ENCODE measurements at regions not wholly inside any gene's neighbourhood (a gene's known extent, or its start where the extent isn't known, plus 50 kb on each side); places are given as distances from the start of the nearest gene placed in this dataset.

GRCh38 chr2:118791483-118791882, 56.0 kb downstream of the EN1 start:
- ChIA-PET POLR2A (ENCODE audit: low non-redundant PET) (interaction anchor here (1.2 kb wide), 1 partner anchor 15 kb away, joined by 3 read pairs; no protein-coding TSS in a partner anchor), CTCF (no interaction called here)
- DNase-seq (ENCODE audit: low spot score) = no peak
- TF ChIP-seq, protein P1, sequence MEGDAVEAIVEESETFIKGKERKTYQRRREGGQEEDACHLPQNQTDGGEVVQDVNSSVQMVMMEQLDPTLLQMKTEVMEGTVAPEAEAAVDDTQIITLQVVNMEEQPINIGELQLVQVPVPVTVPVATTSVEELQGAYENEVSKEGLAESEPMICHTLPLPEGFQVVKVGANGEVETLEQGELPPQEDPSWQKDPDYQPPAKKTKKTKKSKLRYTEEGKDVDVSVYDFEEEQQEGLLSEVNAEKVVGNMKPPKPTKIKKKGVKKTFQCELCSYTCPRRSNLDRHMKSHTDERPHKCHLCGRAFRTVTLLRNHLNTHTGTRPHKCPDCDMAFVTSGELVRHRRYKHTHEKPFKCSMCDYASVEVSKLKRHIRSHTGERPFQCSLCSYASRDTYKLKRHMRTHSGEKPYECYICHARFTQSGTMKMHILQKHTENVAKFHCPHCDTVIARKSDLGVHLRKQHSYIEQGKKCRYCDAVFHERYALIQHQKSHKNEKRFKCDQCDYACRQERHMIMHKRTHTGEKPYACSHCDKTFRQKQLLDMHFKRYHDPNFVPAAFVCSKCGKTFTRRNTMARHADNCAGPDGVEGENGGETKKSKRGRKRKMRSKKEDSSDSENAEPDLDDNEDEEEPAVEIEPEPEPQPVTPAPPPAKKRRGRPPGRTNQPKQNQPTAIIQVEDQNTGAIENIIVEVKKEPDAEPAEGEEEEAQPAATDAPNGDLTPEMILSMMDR (conservative IDR thresholded peaks at IDR 0.05; ENCODE audit: low read depth) = no peak
- H3K27ac ChIP-seq = no peak overlapping the region

DNA sequence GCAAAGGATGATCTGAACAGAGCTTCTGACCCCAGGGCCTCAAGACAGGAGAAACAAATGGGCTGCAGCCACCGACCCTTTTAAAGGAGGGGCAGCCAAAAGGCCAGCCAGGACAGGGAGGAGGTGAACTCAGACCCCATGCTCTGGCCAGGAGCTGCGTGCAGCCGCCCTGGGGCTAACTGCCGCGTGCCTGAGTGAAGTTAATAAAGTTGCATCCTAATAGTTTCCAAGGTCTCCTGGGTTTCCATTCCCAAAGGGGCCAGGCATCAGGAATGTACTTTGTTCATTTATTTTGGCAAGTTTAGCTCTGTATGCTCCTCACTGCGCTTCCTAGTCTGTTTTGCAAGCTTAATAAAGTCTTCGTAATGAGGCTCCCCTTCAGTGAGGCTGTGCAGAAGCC, 60.7 kb downstream of the EN1 start:
- TF ChIP-seq, protein P1 (conservative IDR thresholded peaks at IDR 0.05; ENCODE audit: low read depth) = no peak
- DNase-seq (ENCODE audit: low spot score) = no peak
- POLR2A ChIA-PET (ENCODE audit: low non-redundant PET) = no interaction called here
- H3K27ac ChIP-seq = no peak overlapping the region
- CTCF ChIA-PET = no interaction called here

DNA sequence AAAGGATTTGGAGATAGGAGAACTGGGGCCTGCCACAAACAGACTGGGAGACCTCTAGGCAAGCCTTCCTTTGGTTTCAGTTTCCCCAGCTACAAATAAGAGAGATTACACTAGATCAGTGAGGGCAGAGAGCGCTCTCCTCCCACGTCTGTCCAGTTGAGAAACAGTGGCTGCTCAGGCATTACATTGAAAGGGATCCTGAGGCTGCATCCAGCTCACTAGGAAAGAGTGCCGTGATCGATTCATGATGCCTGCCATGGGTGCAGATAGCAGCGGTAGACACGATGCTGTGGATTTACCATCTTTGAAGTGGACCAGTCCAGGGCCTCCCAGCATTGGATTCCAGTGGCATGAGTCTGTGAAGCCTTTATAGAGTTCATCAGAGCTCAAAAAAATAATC, 62.6 kb downstream of the EN1 start:
- no peak for DNase-seq (ENCODE audit: low spot score)
- CTCF ChIA-PET = no interaction called here
- POLR2A ChIA-PET (ENCODE audit: low non-redundant PET) = no interaction called here

DNA sequence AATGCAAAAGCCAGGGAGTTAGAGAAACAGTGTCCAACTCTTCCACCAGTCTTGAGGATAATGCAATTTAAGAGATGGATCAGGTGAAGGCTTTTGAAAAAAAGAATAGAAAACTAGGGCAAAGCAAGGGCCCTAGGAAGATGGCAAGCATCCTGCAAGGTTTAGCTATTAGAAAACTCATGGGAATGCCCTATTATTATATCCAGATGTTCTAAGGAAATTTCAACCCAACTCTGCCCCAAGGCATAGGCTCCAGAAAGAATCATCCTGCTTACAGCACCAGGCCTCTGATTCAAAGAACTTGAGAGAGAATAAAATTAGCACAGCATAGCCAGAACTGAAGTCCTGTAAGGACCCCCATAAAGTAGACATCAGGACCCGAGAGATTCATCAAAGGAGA, 68.1 kb downstream of the EN1 start:
- CTCF ChIA-PET = interaction anchor here (0.7 kb wide), 1 partner anchor 76 kb away, joined by 3 read pairs; no protein-coding TSS in a partner anchor
- no peak for DNase-seq (ENCODE audit: low spot score)
- H3K27ac ChIP-seq = no peak overlapping the region
- TF ChIP-seq, protein P1 (conservative IDR thresholded peaks at IDR 0.05; ENCODE audit: low read depth) = no peak
- POLR2A ChIA-PET (ENCODE audit: low non-redundant PET) = interaction anchor here (0.6 kb wide), 1 partner anchor 501 kb away, joined by 3 read pairs; no protein-coding TSS in a partner anchor

More for the DNA sequence above, 62.6 kb downstream of the EN1 start:
- TF ChIP-seq, protein P1 (conservative IDR thresholded peaks at IDR 0.05; ENCODE audit: low read depth) = no peak
- no peak overlapping the region for H3K27ac ChIP-seq

DNA sequence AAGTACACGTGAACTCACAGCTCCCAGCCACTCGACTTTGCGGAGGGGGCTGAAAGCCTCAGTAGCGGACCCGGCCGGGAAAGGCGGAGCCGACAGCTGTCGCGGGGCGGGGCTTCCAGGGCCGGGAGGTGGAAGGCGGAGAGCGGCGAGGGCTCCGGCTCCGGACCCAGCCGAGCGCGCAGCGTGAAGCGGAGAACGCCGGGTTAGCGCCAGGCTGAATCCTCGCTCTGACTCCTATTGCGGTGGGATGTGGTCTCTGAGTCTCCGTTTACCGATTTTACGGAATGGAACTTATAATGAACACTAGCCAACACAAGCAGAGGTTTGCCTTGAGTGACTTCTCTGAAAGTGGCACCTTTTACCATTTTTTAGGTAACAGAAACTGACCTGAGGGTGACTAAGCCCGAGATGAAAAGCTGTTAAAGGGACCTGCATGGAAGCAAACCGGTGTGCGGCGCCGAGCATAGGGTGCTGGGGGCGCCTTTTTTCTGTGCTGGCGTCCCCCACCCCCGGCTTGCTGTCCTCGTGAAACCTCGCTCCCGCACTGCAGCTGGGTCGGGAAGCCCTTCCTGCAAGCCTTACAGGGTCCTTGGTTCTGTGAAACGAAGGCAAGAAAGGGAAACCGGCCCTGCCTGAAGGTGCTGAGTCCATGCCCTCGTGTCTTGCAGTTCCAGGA, 72.9 kb downstream of the EN1 start:
- ChIA-PET POLR2A (ENCODE audit: low non-redundant PET) (no interaction called here), CTCF (interaction anchor here (0.6 to 1.2 kb wide), 2 partner anchors 11 to 47 kb away, joined by 3 read pairs; no protein-coding TSS in a partner anchor)

GRCh38 chr2:118773826-118774225, 73.6 kb downstream of the EN1 start:
- POLR2A ChIA-PET (ENCODE audit: low non-redundant PET) = no interaction called here
- DNase-seq (ENCODE audit: low spot score) = no peak
- no peak overlapping the region for H3K27ac ChIP-seq
- CTCF ChIA-PET = interaction anchor here (1.2 kb wide), 1 partner anchor 10 kb away, joined by 3 read pairs; no protein-coding TSS in a partner anchor
- TF ChIP-seq, protein P1 (conservative IDR thresholded peaks at IDR 0.05; ENCODE audit: low read depth) = no peak

More for the DNA sequence above, 72.9 kb downstream of the EN1 start:
- TF ChIP-seq, protein P1 (conservative IDR thresholded peaks at IDR 0.05; ENCODE audit: low read depth) = no peak
- peak; percentile 60 for DNase-seq (ENCODE audit: low spot score)
- no peak overlapping the region for H3K27ac ChIP-seq

All from RWPE1 (cell line).